ENCODE measurements at regions not wholly inside any gene's neighbourhood (a gene's known extent, or its start where the extent isn't known, plus 50 kb on each side); places are given as distances from the start of the nearest gene placed in this dataset.

GRCh38 chr6:21734204-21734603, 140.7 kb downstream of the SOX4 start:
- TF ChIP-seq CTCF (IDR thresholded peaks at IDR 0.05): no peak
- no peak for TF ChIP-seq EZH2 (IDR thresholded peaks at IDR 0.05; ENCODE audit: borderline replicate concordance, insufficient read depth, low read depth, low read length, poor library complexity, severe bottlenecking)

Data from B cell (primary cell).